DMS114 treated with DMSO at 0.1 percent for 48 hours (cell line): ENCODE measurements at regions not wholly inside any gene's neighbourhood (a gene's known extent, or its start where the extent isn't known, plus 50 kb on each side); places are given as distances from the start of the nearest gene placed in this dataset.
"Not testable (repeated sequence)": the region's sequence is repeated elsewhere in the genome, so short reads cannot be mapped to it uniquely, and the experiment has no call there.

Experiments
- DNase-seq: peaks from one replicate; lab custom pipeline; 2025; ENCODE audit not compliant: unreplicated experiment; lab: John Stamatoyannopoulos, UW

GRCh38 chr11:43067681-43068080 is 244.1 kb upstream of the API5 start:
- no peak for DNase-seq

- no peak for DNase-seq
Observed at GRCh38 chr11:43071338-43071737, 240.5 kb upstream of the API5 start.

- DNase-seq: no peak
Observed at GRCh38 chr11:43072096-43072495, 239.7 kb upstream of the API5 start.

GRCh38 chr11:43072911-43073310 is 238.9 kb upstream of the API5 start:
- no peak for DNase-seq

GRCh38 chr11:43074810-43075209 is 237.0 kb upstream of the API5 start:
- DNase-seq: no peak

GRCh38 chr11:43101113-43101512 is 210.7 kb upstream of the API5 start:
- DNase-seq: no peak

- no peak for DNase-seq
Observed at GRCh38 chr11:43116071-43116470, 195.7 kb upstream of the API5 start.

- DNase-seq: no peak
Observed at GRCh38 chr11:43119275-43119970, 192.4 kb upstream of the API5 start.

GRCh38 chr11:43122546-43122945 is 189.2 kb upstream of the API5 start:
- no peak for DNase-seq

GRCh38 chr11:43123443-43123842 is 188.4 kb upstream of the API5 start:
- no peak for DNase-seq

GRCh38 chr11:43124272-43124935 is 187.4 kb upstream of the API5 start:
- DNase-seq: no peak

- DNase-seq: no peak
Observed at GRCh38 chr11:43129329-43129728, 182.5 kb upstream of the API5 start.

GRCh38 chr11:43130616-43131015 is 181.2 kb upstream of the API5 start:
- DNase-seq: no peak

GRCh38 chr11:43135966-43136534 is 175.7 kb upstream of the API5 start:
- no peak for DNase-seq

GRCh38 chr11:43138621-43139140 is 173.1 kb upstream of the API5 start:
- DNase-seq: no peak

GRCh38 chr11:43145653-43146052 is 166.1 kb upstream of the API5 start:
- no peak for DNase-seq

- no peak for DNase-seq
Observed at GRCh38 chr11:43150697-43151096, 161.1 kb upstream of the API5 start.

- DNase-seq: no peak
Observed at GRCh38 chr11:43164831-43165230, 147.0 kb upstream of the API5 start.

GRCh38 chr11:43165393-43165792 is 146.4 kb upstream of the API5 start:
- not testable (repeated sequence) for DNase-seq

- not testable (repeated sequence) for DNase-seq
Observed at GRCh38 chr11:43168241-43168640, 143.6 kb upstream of the API5 start.

GRCh38 chr11:43172477-43172876 is 139.3 kb upstream of the API5 start:
- no peak for DNase-seq

GRCh38 chr11:43177975-43178374 is 133.8 kb upstream of the API5 start:
- no peak for DNase-seq
